Vagina (tissue), 2 donors: ENCODE measurements at regions not wholly inside any gene's neighbourhood (a gene's known extent, or its start where the extent isn't known, plus 50 kb on each side); places are given as distances from the start of the nearest gene placed in this dataset.

Experiments used
- DNase-seq, 2 donors: peaks; one replicate each; pipeline ENCODE4 v3.0.0-alpha.2; 2017; ENCODE audit errors: extremely low spot score in 2 of 2
- H3K27ac ChIP-seq: fragments of 200-600 bp; sonication (generic); one replicate; pipeline ENCODE4 v1.5.1; 2019
- H3K27me3 ChIP-seq: fragments of 200-600 bp; sonication (generic); one replicate; pipeline ENCODE4 v1.5.1; 2019
- H3K36me3 ChIP-seq, 2 donors: fragments of 200-600 bp; sonication (generic); one replicate each; pipeline ENCODE4 v1.5.1; 2017 to 2019
- H3K4me1 ChIP-seq: fragments of 200-600 bp; sonication (generic); one replicate; pipeline ENCODE4 v1.5.1; 2019
- H3K4me3 ChIP-seq, 2 donors: fragments of 200-600 bp; sonication (generic); 1 replicate in 1 of 2; 2 replicates in 1 of 2; pipeline ENCODE4 v1.5.1; 2016 to 2019
- H3K9me3 ChIP-seq: fragments of 200-600 bp; sonication (generic); one replicate; pipeline ENCODE4 v1.5.1; 2019
- POLR2A ChIP-seq, 2 donors: fragments of 450-650 bp; IDR thresholded peaks; one replicate each; pipeline ENCODE4 v1.6.1; 2017; ENCODE audit warnings: antibody characterized with exemption in 2 of 2, mild to moderate bottlenecking in 2 of 2, moderate library complexity in 2 of 2
- POLR2AphosphoS5 ChIP-seq, 2 donors: sonication (generic); formaldehyde crosslinking; IDR thresholded peaks; one replicate each; pipeline ENCODE4 v1.9.0; 2017; ENCODE audit warnings: antibody characterized with exemption in 2 of 2, mild to moderate bottlenecking in 2 of 2, low read depth in 1 of 2; ENCODE audit not compliant: insufficient read depth in 1 of 2
- intact Hi-C: fragments of 100-400 bp; cut with DNase I; formaldehyde crosslinking; loops from one replicate; pipeline ENCODE4 v1.15.1; 2023
- TF ChIP-seq, protein P1 (sequence below), 3 experiments: fragments of 450-650 bp in 2 of 3; fragments of 200-600 bp in 1 of 3; sonication (generic) in 1 of 3; IDR thresholded peaks; one replicate each; pipeline ENCODE4 v1.5.1; 2017 to 2019; ENCODE audit warnings: antibody characterized with exemption in 3 of 3, mild to moderate bottlenecking in 2 of 3, moderate library complexity in 2 of 3

DNA sequence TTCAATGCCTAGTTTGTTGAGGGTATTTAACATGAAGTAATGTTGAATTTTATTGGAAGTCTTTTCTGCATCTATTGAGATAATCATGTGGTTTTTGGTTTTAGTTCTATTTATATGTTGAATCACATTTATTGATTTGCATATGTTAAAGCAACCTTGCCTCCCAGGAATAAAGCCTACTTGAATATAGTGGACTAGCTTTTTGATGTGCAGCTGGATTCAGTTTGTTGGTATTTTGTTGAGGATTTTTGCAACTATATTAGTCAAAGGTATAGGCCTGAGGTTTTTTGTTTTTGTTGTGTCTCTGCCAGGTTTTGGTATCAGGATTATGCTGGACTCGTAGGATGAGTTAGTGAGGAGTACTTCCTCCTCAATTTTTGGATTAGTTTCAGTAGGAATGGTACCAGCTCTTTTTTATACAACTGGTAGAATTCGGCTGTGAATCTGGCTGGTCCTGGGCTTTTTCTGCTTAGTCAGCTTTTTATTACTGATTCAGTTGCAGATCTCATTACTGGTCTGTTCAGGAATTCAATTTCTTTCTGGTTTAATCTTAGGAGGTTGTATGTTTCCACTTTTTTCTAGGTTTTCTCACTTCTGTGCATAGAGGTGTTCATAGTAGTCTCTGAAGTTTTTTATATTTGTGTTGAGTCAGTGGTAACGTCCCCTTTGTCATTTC lies 209.8 kb upstream of the RBMS3 start:
- intact Hi-C loops: no loop called here
- Histone ChIP-seq H3K9me3 (no peaks in the 10 kb centered on the region), H3K4me3 (no peak overlapping the region), H3K36me3 (no peaks in the 10 kb centered on the region), H3K27ac (no peak overlapping the region), H3K4me1 (no peaks in the 10 kb centered on the region), H3K27me3 (no peaks in the 10 kb centered on the region)
- no peak for DNase-seq
- TF ChIP-seq POLR2AphosphoS5 (IDR thresholded peaks at IDR 0.05; ENCODE audit: insufficient read depth in 1 of 2, low read depth in 1 of 2): no peak
- TF ChIP-seq, protein P1, sequence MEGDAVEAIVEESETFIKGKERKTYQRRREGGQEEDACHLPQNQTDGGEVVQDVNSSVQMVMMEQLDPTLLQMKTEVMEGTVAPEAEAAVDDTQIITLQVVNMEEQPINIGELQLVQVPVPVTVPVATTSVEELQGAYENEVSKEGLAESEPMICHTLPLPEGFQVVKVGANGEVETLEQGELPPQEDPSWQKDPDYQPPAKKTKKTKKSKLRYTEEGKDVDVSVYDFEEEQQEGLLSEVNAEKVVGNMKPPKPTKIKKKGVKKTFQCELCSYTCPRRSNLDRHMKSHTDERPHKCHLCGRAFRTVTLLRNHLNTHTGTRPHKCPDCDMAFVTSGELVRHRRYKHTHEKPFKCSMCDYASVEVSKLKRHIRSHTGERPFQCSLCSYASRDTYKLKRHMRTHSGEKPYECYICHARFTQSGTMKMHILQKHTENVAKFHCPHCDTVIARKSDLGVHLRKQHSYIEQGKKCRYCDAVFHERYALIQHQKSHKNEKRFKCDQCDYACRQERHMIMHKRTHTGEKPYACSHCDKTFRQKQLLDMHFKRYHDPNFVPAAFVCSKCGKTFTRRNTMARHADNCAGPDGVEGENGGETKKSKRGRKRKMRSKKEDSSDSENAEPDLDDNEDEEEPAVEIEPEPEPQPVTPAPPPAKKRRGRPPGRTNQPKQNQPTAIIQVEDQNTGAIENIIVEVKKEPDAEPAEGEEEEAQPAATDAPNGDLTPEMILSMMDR (IDR thresholded peaks at IDR 0.05): no peak
- no peak for TF ChIP-seq POLR2A (IDR thresholded peaks at IDR 0.05)

GRCh38 chr3:29072611-29073010 lies 208.3 kb upstream of the RBMS3 start:
- H3K4me1 ChIP-seq: no peaks in the 10 kb centered on the region
- no peak for TF ChIP-seq POLR2AphosphoS5 (IDR thresholded peaks at IDR 0.05; ENCODE audit: insufficient read depth in 1 of 2, low read depth in 1 of 2)
- TF ChIP-seq, protein P1 (IDR thresholded peaks at IDR 0.05): no peak
- no peak for TF ChIP-seq POLR2A (IDR thresholded peaks at IDR 0.05)
- no peaks in the 10 kb centered on the region for H3K27me3 ChIP-seq
- intact Hi-C loops: no loop called here
- H3K4me3 ChIP-seq: no peak overlapping the region
- H3K36me3 ChIP-seq: no peaks in the 10 kb centered on the region
- H3K9me3 ChIP-seq: no peaks in the 10 kb centered on the region
- DNase-seq: no peak
- no peak overlapping the region for H3K27ac ChIP-seq

GRCh38 chr3:29077356-29077755 lies 203.5 kb upstream of the RBMS3 start:
- H3K9me3 ChIP-seq: no peaks in the 10 kb centered on the region
- H3K36me3 ChIP-seq: no peaks in the 10 kb centered on the region
- H3K4me1 ChIP-seq: no peaks in the 10 kb centered on the region
- DNase-seq: no peak
- intact Hi-C loops: no loop called here
- no peak overlapping the region for H3K4me3 ChIP-seq
- TF ChIP-seq, protein P1 (IDR thresholded peaks at IDR 0.05): no peak
- TF ChIP-seq POLR2AphosphoS5 (IDR thresholded peaks at IDR 0.05; ENCODE audit: insufficient read depth in 1 of 2, low read depth in 1 of 2) (no peak), POLR2A (IDR thresholded peaks at IDR 0.05) (no peak)
- no peak overlapping the region for H3K27ac ChIP-seq
- H3K27me3 ChIP-seq: no peaks in the 10 kb centered on the region

GRCh38 chr3:29079358-29079757 lies 201.5 kb upstream of the RBMS3 start:
- no peak for TF ChIP-seq POLR2AphosphoS5 (IDR thresholded peaks at IDR 0.05; ENCODE audit: insufficient read depth in 1 of 2, low read depth in 1 of 2)
- TF ChIP-seq POLR2A (IDR thresholded peaks at IDR 0.05): no peak
- TF ChIP-seq, protein P1 (IDR thresholded peaks at IDR 0.05): no peak
- intact Hi-C loops: no loop called here
- H3K27me3 ChIP-seq: no peaks in the 10 kb centered on the region

DNA sequence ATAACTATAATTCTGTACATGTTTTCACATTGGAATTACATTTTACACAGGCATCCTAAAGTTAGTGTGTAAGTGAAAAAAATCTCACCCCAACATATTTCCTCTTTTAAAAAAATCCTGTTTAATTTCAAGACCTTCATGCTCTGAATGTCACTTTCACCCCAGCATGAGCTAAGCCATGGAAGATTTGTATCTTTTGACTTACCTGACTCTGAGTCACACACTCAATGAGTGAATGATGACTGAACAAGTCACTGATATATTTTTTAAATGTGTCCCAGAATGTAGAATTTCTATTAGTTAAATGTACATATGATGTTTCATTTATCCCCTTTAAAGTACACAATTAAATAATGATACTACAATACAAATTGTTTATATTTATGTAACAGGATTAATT lies 199.9 kb upstream of the RBMS3 start:
- no peaks in the 10 kb centered on the region for H3K36me3 ChIP-seq
- intact Hi-C loops: no loop called here
- H3K9me3 ChIP-seq: no peaks in the 10 kb centered on the region
- no peaks in the 10 kb centered on the region for H3K27me3 ChIP-seq
- no peak overlapping the region for H3K4me3 ChIP-seq
- DNase-seq: no peak
- H3K4me1 ChIP-seq: no peaks in the 10 kb centered on the region
- TF ChIP-seq, protein P1 (IDR thresholded peaks at IDR 0.05): no peak
- TF ChIP-seq POLR2A (IDR thresholded peaks at IDR 0.05): no peak
- no peak for TF ChIP-seq POLR2AphosphoS5 (IDR thresholded peaks at IDR 0.05; ENCODE audit: insufficient read depth in 1 of 2, low read depth in 1 of 2)
- no peak overlapping the region for H3K27ac ChIP-seq

More at GRCh38 chr3:29079358-29079757, 201.5 kb upstream of the RBMS3 start:
- DNase-seq: no peak
- H3K27ac ChIP-seq: no peak overlapping the region
- H3K4me1 ChIP-seq: no peaks in the 10 kb centered on the region
- H3K9me3 ChIP-seq: no peaks in the 10 kb centered on the region
- no peaks in the 10 kb centered on the region for H3K36me3 ChIP-seq
- H3K4me3 ChIP-seq: no peak overlapping the region
